ENCODE measurements at regions not wholly inside any gene's neighbourhood (a gene's known extent, or its start where the extent isn't known, plus 50 kb on each side); places are given as distances from the start of the nearest gene placed in this dataset.

- TF ChIP-seq, protein P1, sequence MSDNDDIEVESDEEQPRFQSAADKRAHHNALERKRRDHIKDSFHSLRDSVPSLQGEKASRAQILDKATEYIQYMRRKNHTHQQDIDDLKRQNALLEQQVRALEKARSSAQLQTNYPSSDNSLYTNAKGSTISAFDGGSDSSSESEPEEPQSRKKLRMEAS (IDR thresholded peaks at IDR 0.05): no peak
- TF ChIP-seq, protein P2, sequence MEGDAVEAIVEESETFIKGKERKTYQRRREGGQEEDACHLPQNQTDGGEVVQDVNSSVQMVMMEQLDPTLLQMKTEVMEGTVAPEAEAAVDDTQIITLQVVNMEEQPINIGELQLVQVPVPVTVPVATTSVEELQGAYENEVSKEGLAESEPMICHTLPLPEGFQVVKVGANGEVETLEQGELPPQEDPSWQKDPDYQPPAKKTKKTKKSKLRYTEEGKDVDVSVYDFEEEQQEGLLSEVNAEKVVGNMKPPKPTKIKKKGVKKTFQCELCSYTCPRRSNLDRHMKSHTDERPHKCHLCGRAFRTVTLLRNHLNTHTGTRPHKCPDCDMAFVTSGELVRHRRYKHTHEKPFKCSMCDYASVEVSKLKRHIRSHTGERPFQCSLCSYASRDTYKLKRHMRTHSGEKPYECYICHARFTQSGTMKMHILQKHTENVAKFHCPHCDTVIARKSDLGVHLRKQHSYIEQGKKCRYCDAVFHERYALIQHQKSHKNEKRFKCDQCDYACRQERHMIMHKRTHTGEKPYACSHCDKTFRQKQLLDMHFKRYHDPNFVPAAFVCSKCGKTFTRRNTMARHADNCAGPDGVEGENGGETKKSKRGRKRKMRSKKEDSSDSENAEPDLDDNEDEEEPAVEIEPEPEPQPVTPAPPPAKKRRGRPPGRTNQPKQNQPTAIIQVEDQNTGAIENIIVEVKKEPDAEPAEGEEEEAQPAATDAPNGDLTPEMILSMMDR (IDR thresholded peaks at IDR 0.05 in 2 of 3, conservative IDR thresholded peaks at IDR 0.05 in 1 of 3; ENCODE audit: borderline replicate concordance in 1 of 3, insufficient read depth in 1 of 3, low read depth in 2 of 3, low read length in 2 of 3): no peak
- TF ChIP-seq ZFX (IDR thresholded peaks at IDR 0.05) (no peak), POLR2AphosphoS5 (IDR thresholded peaks at IDR 0.05; ENCODE audit: low read depth, low read length) (no peak), SP1 (IDR thresholded peaks at IDR 0.05; ENCODE audit: low read depth) (no peak), EZH2phosphoT487 (IDR thresholded peaks at IDR 0.05; ENCODE audit: borderline replicate concordance) (no peak), EZH2 (IDR thresholded peaks at IDR 0.05) (no peak), SIN3A (IDR thresholded peaks at IDR 0.05; ENCODE audit: low read depth) (no peak)
- TF ChIP-seq, protein P3, sequence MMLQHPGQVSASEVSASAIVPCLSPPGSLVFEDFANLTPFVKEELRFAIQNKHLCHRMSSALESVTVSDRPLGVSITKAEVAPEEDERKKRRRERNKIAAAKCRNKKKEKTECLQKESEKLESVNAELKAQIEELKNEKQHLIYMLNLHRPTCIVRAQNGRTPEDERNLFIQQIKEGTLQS (IDR thresholded peaks at IDR 0.05): no peak
These were observed 106.3 kb downstream of the GYPC start for GRCh38 chr2:126761981-126762878.
